Memory B cell (primary cell): ENCODE measurements at regions not wholly inside any gene's neighbourhood (a gene's known extent, or its start where the extent isn't known, plus 50 kb on each side); places are given as distances from the start of the nearest gene placed in this dataset.

Source experiments
- ATAC-seq: fragments of 150-1000 bp; cut with Tn5 transposase; 2 replicates; pipeline ENCODE4 v1.10.0; 2021; ENCODE audit warnings: low read depth, mild to moderate bottlenecking, moderate library complexity
- DNase-seq, 2 donors: peaks; one replicate each; pipeline ENCODE4 v3.0.0; 2022; ENCODE audit warnings: low spot score in 2 of 2
- H3K27ac Mint-ChIP-seq: one replicate; pipeline ENCODE4 v1.8.0; 2022; ENCODE audit warnings: mild to moderate bottlenecking, moderate library complexity, mixed read lengths
- H3K27me3 Mint-ChIP-seq: one replicate; pipeline ENCODE4 v1.8.0; 2022; ENCODE audit warnings: mixed read lengths
- H3K36me3 Mint-ChIP-seq: one replicate; pipeline ENCODE4 v1.8.0; 2022; ENCODE audit warnings: mild to moderate bottlenecking, mixed read lengths
- H3K4me1 Mint-ChIP-seq: one replicate; pipeline ENCODE4 v1.8.0; 2022; ENCODE audit warnings: mixed read lengths
- H3K4me3 Mint-ChIP-seq: one replicate; pipeline ENCODE4 v1.8.0; 2022; ENCODE audit warnings: mild to moderate bottlenecking, moderate library complexity, mixed read lengths
- H3K9me3 Mint-ChIP-seq: one replicate; pipeline ENCODE4 v1.8.0; 2022; ENCODE audit warnings: mixed read lengths

GRCh38 chr17:63361182-63361581, 84.9 kb downstream of the CYB561 start:
- no peak for ATAC-seq
- no peaks in the 10 kb centered on the region for H3K9me3 Mint-ChIP-seq
- H3K4me1 Mint-ChIP-seq: peaks cover 5% of the 10 kb centered on the region
- H3K4me3 Mint-ChIP-seq: no peak overlapping the region
- H3K27me3 Mint-ChIP-seq: no peaks in the 10 kb centered on the region
- peaks cover 3% of the 10 kb centered on the region for H3K36me3 Mint-ChIP-seq
- H3K27ac Mint-ChIP-seq: no peak overlapping the region
- DNase-seq: no peak

- no peaks in the 10 kb centered on the region for H3K27me3 Mint-ChIP-seq
- H3K4me1 Mint-ChIP-seq: peaks cover 5% of the 10 kb centered on the region
- no peaks in the 10 kb centered on the region for H3K9me3 Mint-ChIP-seq
- ATAC-seq: no peak
- no peak for DNase-seq
- H3K4me3 Mint-ChIP-seq: no peak overlapping the region
- peaks cover 3% of the 10 kb centered on the region for H3K36me3 Mint-ChIP-seq
- no peak overlapping the region for H3K27ac Mint-ChIP-seq
Measured at GRCh38 chr17:63362115-63362514, 84.0 kb downstream of the CYB561 start.

GRCh38 chr17:63364387-63364786, 81.7 kb downstream of the CYB561 start:
- ATAC-seq (no peak), DNase-seq (no peak)
- H3K4me1 Mint-ChIP-seq: no peaks in the 10 kb centered on the region
- H3K27ac Mint-ChIP-seq: no peak overlapping the region
- peaks cover 3% of the 10 kb centered on the region for H3K36me3 Mint-ChIP-seq
- H3K27me3 Mint-ChIP-seq: no peaks in the 10 kb centered on the region
- H3K4me3 Mint-ChIP-seq: no peak overlapping the region
- H3K9me3 Mint-ChIP-seq: no peaks in the 10 kb centered on the region

GRCh38 chr17:63364944-63365343, 81.2 kb downstream of the CYB561 start:
- peaks cover 2% of the 10 kb centered on the region for H3K27me3 Mint-ChIP-seq
- ATAC-seq (no peak), DNase-seq (no peak)
- H3K4me1 Mint-ChIP-seq: no peaks in the 10 kb centered on the region
- H3K27ac Mint-ChIP-seq: no peak overlapping the region
- no peaks in the 10 kb centered on the region for H3K9me3 Mint-ChIP-seq
- no peak overlapping the region for H3K4me3 Mint-ChIP-seq
- peaks cover 2% of the 10 kb centered on the region for H3K36me3 Mint-ChIP-seq

GRCh38 chr17:63365366-63366240, 80.5 kb downstream of the CYB561 start:
- no peaks in the 10 kb centered on the region for H3K9me3 Mint-ChIP-seq
- no peaks in the 10 kb centered on the region for H3K4me1 Mint-ChIP-seq
- H3K27me3 Mint-ChIP-seq: peaks cover 2% of the 10 kb centered on the region
- H3K27ac Mint-ChIP-seq: no peak overlapping the region
- peaks cover 2% of the 10 kb centered on the region for H3K36me3 Mint-ChIP-seq
- DNase-seq (no peak), ATAC-seq (no peak)
- no peak overlapping the region for H3K4me3 Mint-ChIP-seq

- Mint-ChIP-seq H3K27me3 (peaks cover 2% of the 10 kb centered on the region), H3K4me1 (no peaks in the 10 kb centered on the region), H3K36me3 (peaks cover 2% of the 10 kb centered on the region), H3K27ac (no peak overlapping the region), H3K4me3 (no peak overlapping the region), H3K9me3 (no peaks in the 10 kb centered on the region)
- no peak for ATAC-seq
- DNase-seq: no peak
Measured at GRCh38 chr17:63366241-63366566, 79.9 kb downstream of the CYB561 start.

GRCh38 chr17:63369233-63369632, 76.9 kb downstream of the CYB561 start:
- DNase-seq (no peak), ATAC-seq (no peak)
- no peak overlapping the region for H3K4me3 Mint-ChIP-seq
- H3K27me3 Mint-ChIP-seq: peaks cover 3% of the 10 kb centered on the region
- no peaks in the 10 kb centered on the region for H3K9me3 Mint-ChIP-seq
- H3K27ac Mint-ChIP-seq: no peak overlapping the region
- no peaks in the 10 kb centered on the region for H3K36me3 Mint-ChIP-seq
- no peaks in the 10 kb centered on the region for H3K4me1 Mint-ChIP-seq

GRCh38 chr17:63370696-63371095, 75.4 kb downstream of the CYB561 start:
- H3K27me3 Mint-ChIP-seq: peaks cover 3% of the 10 kb centered on the region
- H3K4me3 Mint-ChIP-seq: no peak overlapping the region
- no peaks in the 10 kb centered on the region for H3K9me3 Mint-ChIP-seq
- no peaks in the 10 kb centered on the region for H3K36me3 Mint-ChIP-seq
- no peak overlapping the region for H3K27ac Mint-ChIP-seq
- ATAC-seq: no peak
- no peak for DNase-seq
- H3K4me1 Mint-ChIP-seq: no peaks in the 10 kb centered on the region

GRCh38 chr17:63376949-63377348, 69.2 kb downstream of the CYB561 start:
- Mint-ChIP-seq H3K9me3 (peaks cover 7% of the 10 kb centered on the region), H3K27me3 (peaks cover 4% of the 10 kb centered on the region), H3K36me3 (peaks cover 10% of the 10 kb centered on the region), H3K4me3 (no peak overlapping the region), H3K4me1 (no peaks in the 10 kb centered on the region), H3K27ac (no peak overlapping the region)
- ATAC-seq (no peak), DNase-seq (no peak)

GRCh38 chr17:63378411-63379375, 67.4 kb downstream of the CYB561 start:
- peaks cover 7% of the 10 kb centered on the region for H3K9me3 Mint-ChIP-seq
- peaks cover 8% of the 10 kb centered on the region for H3K27me3 Mint-ChIP-seq
- ATAC-seq: no peak
- no peak overlapping the region for H3K27ac Mint-ChIP-seq
- peaks cover 13% of the 10 kb centered on the region for H3K36me3 Mint-ChIP-seq
- H3K4me1 Mint-ChIP-seq: no peaks in the 10 kb centered on the region
- no peak for DNase-seq
- no peak overlapping the region for H3K4me3 Mint-ChIP-seq

- no peak overlapping the region for H3K27ac Mint-ChIP-seq
- H3K4me3 Mint-ChIP-seq: no peak overlapping the region
- H3K9me3 Mint-ChIP-seq: peaks cover 7% of the 10 kb centered on the region
- no peak for DNase-seq
- H3K4me1 Mint-ChIP-seq: no peaks in the 10 kb centered on the region
- H3K36me3 Mint-ChIP-seq: peaks cover 13% of the 10 kb centered on the region
- H3K27me3 Mint-ChIP-seq: peaks cover 8% of the 10 kb centered on the region
- no peak for ATAC-seq
Measured at GRCh38 chr17:63379636-63380035, 66.5 kb downstream of the CYB561 start.

- peaks cover 13% of the 10 kb centered on the region for H3K36me3 Mint-ChIP-seq
- ATAC-seq: no peak
- DNase-seq: no peak
Measured at GRCh38 chr17:63381101-63381729, 64.9 kb downstream of the CYB561 start.

GRCh38 chr17:63382136-63382535, 64.0 kb downstream of the CYB561 start:
- Mint-ChIP-seq H3K27ac (no peak overlapping the region), H3K4me3 (no peak overlapping the region), H3K4me1 (no peaks in the 10 kb centered on the region), H3K9me3 (peaks cover 7% of the 10 kb centered on the region), H3K27me3 (peaks cover 8% of the 10 kb centered on the region), H3K36me3 (peaks cover 13% of the 10 kb centered on the region)
- DNase-seq (no peak), ATAC-seq (no peak)

More at GRCh38 chr17:63381101-63381729, 64.9 kb downstream of the CYB561 start:
- H3K9me3 Mint-ChIP-seq: peaks cover 7% of the 10 kb centered on the region
- H3K4me1 Mint-ChIP-seq: no peaks in the 10 kb centered on the region
- no peak overlapping the region for H3K4me3 Mint-ChIP-seq
- H3K27ac Mint-ChIP-seq: no peak overlapping the region
- peaks cover 8% of the 10 kb centered on the region for H3K27me3 Mint-ChIP-seq
